K562 (cell line): ENCODE measurements at regions not wholly inside any gene's neighbourhood (a gene's known extent, or its start where the extent isn't known, plus 50 kb on each side); places are given as distances from the start of the nearest gene placed in this dataset.

Experiments used
- ATAC-seq: fragments of 200-7000 bp; cut with Tn5 transposase; 3 replicates; pipeline ENCODE4 v1.9.1; 2020; ENCODE audit warnings: moderate library complexity
- BruUV-seq: library from RNA; stranded (reverse); fragments of 400-500 nt; replicated peaks from 2 replicates; lab custom pipeline; 2021; lab: Mats Ljungman, UMichigan
- CTCF ChIA-PET: fragments of 300-600 bp; formaldehyde crosslinking; extraction: SDS; loops from one replicate; lab custom pipeline; 2021; ENCODE audit warnings: low intra/inter-chr PET ratio; lab: Yijun Ruan, JAX
- POLR2A ChIA-PET: fragments of 300-600, 350-650 bp; sonication (Branson Sonifier 250); formaldehyde crosslinking; extraction: SDS; loops from one replicate; lab custom pipeline; 2021; ENCODE audit warnings: antibody characterized with exemption, inconsistent platforms; lab: Yijun Ruan, JAX
- DNase-seq, 4 experiments: peaks; one replicate each; pipeline versions ENCODE4 v3.0.0 to v3.0.0-alpha.2; 2011 to 2018; ENCODE audit warnings: low spot score in 3 of 4, mixed read lengths in 3 of 4; ENCODE audit errors: extremely low read depth in 1 of 4
- FAIRE-seq: peaks from 2 replicates; lab custom pipeline; 2011; peaks lifted over from hg19 to GRCh38; lab: Jason Lieb, UNC
- H2AFZ ChIP-seq: 2 replicates; pipeline ENCODE4 v1.6.0; 2011; ENCODE audit warnings: low read depth, low read length, control low read depth, inconsistent platforms
- H3K27ac ChIP-seq: fragments of 200-600 bp; 3 replicates; pipeline ENCODE4 v1.8.0; 2011; ENCODE audit warnings: low read depth, mild to moderate bottlenecking, control low read depth, inconsistent platforms, low read length, moderate library complexity, mixed read lengths; ENCODE audit errors: extremely low read depth
- H3K27me3 ChIP-seq, 2 experiments: fragments of 300-600 bp in 1 of 2; 2 replicates in 1 of 2; 3 replicates in 1 of 2; pipeline versions ENCODE4 v1.6.0 to v1.8.0; 2011; ENCODE audit warnings: inconsistent platforms in 2 of 2, low read length in 2 of 2, mild to moderate bottlenecking in 1 of 2, mixed read lengths in 1 of 2, moderate library complexity in 1 of 2; ENCODE audit not compliant: control insufficient read depth in 2 of 2, insufficient read depth in 2 of 2
- H3K36me3 ChIP-seq: fragments of 300-600 bp; 3 replicates; pipeline ENCODE4 v1.8.0; 2011; ENCODE audit warnings: mild to moderate bottlenecking, low read length, inconsistent platforms; ENCODE audit not compliant: control insufficient read depth, insufficient read depth
- H3K4me1 ChIP-seq, 2 experiments: fragments of 200-600 bp in 1 of 2; replicated peaks in 1 of 2; 2 replicates in 1 of 2; 3 replicates in 1 of 2; pipeline versions ENCODE4 v1.5.1 to v1.8.0; 2011; ENCODE audit warnings: inconsistent platforms in 2 of 2, low read length in 2 of 2, mild to moderate bottlenecking in 1 of 2, mixed read lengths in 1 of 2, moderate library complexity in 1 of 2; ENCODE audit not compliant: control insufficient read depth in 2 of 2, insufficient read depth in 2 of 2
- H3K4me2 ChIP-seq: 2 replicates; pipeline ENCODE4 v1.6.1; 2011; ENCODE audit warnings: low read length, control low read depth, inconsistent platforms, mixed read lengths; ENCODE audit not compliant: insufficient read depth
- H3K4me3 ChIP-seq: fragments of 200-600 bp; sonication (generic), shearing (Covaris generic); 2 replicates; pipeline ENCODE4 v1.5.1; 2016; ENCODE audit warnings: control low read depth, inconsistent platforms
- H3K79me2 ChIP-seq: fragments of 200-600 bp; 3 replicates; pipeline ENCODE4 v1.8.0; 2011; ENCODE audit warnings: low read length, inconsistent platforms; ENCODE audit not compliant: control insufficient read depth, insufficient read depth
- H3K9ac ChIP-seq, 2 experiments: 2 replicates each; pipeline versions ENCODE4 v1.6.0 to v1.6.1; 2011; ENCODE audit warnings: low read depth in 2 of 2, low read length in 2 of 2, control low read depth in 1 of 2, inconsistent platforms in 1 of 2, mild to moderate bottlenecking in 1 of 2, mixed read lengths in 1 of 2; ENCODE audit not compliant: insufficient read depth in 1 of 2
- H3K9me1 ChIP-seq: one replicate; pipeline ENCODE4 v1.6.0; 2011; ENCODE audit warnings: inconsistent platforms, mild to moderate bottlenecking, low read length, moderate library complexity; ENCODE audit not compliant: control insufficient read depth, insufficient read depth
- H3K9me3 ChIP-seq: replicated peaks from 2 replicates; pipeline ENCODE4 v1.5.1; 2011; ENCODE audit warnings: low read depth, low read length, inconsistent platforms; ENCODE audit not compliant: control insufficient read depth, insufficient read depth
- H4K20me1 ChIP-seq: replicated peaks from 2 replicates; pipeline ENCODE4 v1.6.1; 2011; ENCODE audit warnings: low read length, inconsistent platforms, mixed read lengths; ENCODE audit not compliant: control insufficient read depth, insufficient read depth
- BMI1 ChIP-seq: fragments of 150-350 bp; IDR thresholded peaks from 2 replicates; pipeline ENCODE4 v1.6.1; 2014; ENCODE audit warnings: low read length
- DMBX1 ChIP-seq: fragments of 250-450 bp; sonication (Bioruptor Pico); IDR thresholded peaks from 2 replicates; pipeline ENCODE4 v1.8.0; 2022; ENCODE audit warnings: inconsistent platforms, mild to moderate bottlenecking, moderate library complexity, borderline replicate concordance
- NKRF ChIP-seq: fragments of 450-650 bp; IDR thresholded peaks from 2 replicates; pipeline ENCODE4 v1.6.1; 2016; ENCODE audit warnings: borderline replicate concordance
- RBM17 ChIP-seq: fragments of 200-400 bp; formaldehyde crosslinking; IDR thresholded peaks from 2 replicates; pipeline ENCODE4 v1.6.1; 2017; ENCODE audit warnings: low read depth, mild to moderate bottlenecking, low read length, borderline replicate concordance
- U2AF2 ChIP-seq: fragments of 200-400 bp; formaldehyde crosslinking; optimal IDR thresholded peaks from 2 replicates; pipeline ENCODE3; 2017; ENCODE audit warnings: low read depth, mild to moderate bottlenecking, low read length
- WGBS: fragments of 100-300 bp; shearing (Covaris generic); methylation state at CpG from one replicate; pipeline ENCODE4 v1.1.6; 2016; ENCODE audit warnings: low coverage, mixed read lengths; ENCODE audit not compliant: insufficient coverage; ENCODE audit errors: missing lambda C conversion rate; 5-methylcytosine and 5-hydroxymethylcytosine counted together
- in situ Hi-C: fragments of 300-500 bp; cut with MboI; formaldehyde crosslinking; loops from 4 replicates; pipeline ENCODE4 v1.15.0; 2018; ENCODE audit warnings: inconsistent platforms, mixed read lengths
- intact Hi-C: fragments of 100-400 bp; cut with micrococcal nuclease; formaldehyde crosslinking; loops from 2 replicates; pipeline ENCODE4 v1.14.2; 2022
- TF ChIP-seq, protein P1 (sequence below), 2 experiments: fragments of 450-650 bp in 1 of 2; sonication (generic) in 1 of 2; formaldehyde crosslinking in 1 of 2; IDR thresholded peaks; 2 replicates each; pipeline versions ENCODE4 v1.7.1 to v1.9.0; 2016 to 2022; ENCODE audit warnings: inconsistent platforms in 1 of 2, mild to moderate bottlenecking in 1 of 2, missing genetic modification reagents in 1 of 2
- TF ChIP-seq, protein P2 (sequence below): sonication (generic); formaldehyde crosslinking; IDR thresholded peaks from 2 replicates; pipeline ENCODE4 v1.8.1; 2023; ENCODE audit warnings: mild to moderate bottlenecking, missing genetic modification reagents

DNA sequence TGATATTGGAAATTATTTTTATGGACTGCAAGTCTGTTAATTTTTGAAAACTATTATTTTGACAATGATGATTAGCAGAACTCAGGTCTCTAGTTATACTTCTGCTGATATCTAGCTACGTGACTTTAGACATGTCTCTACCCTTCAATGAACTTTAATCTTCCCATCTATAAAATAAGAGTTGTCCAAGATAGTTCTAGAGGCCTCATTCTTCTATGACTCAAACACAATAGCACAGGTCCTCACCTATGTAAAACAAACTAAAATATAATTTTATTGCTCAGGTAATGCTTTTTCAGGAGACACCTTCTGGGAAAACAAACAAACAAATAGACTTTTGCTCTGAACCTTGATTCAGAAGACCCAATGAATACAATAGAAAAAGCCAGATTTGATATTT lies 544.4 kb upstream of the SETBP1 start:
- Histone ChIP-seq H3K79me2 (no peaks in the 10 kb centered on the region), H4K20me1 (no peaks in the 10 kb centered on the region), H3K9ac (no peak overlapping the region), H3K4me3 (no peak overlapping the region), H3K9me1 (no peaks in the 10 kb centered on the region), H3K27ac (no peak overlapping the region), H2AFZ (no peak overlapping the region), H3K36me3 (no peaks in the 10 kb centered on the region), H3K9me3 (no peaks in the 10 kb centered on the region), H3K4me1 (no peaks in the 10 kb centered on the region), H3K27me3 (no peaks in the 10 kb centered on the region), H3K4me2 (no peak overlapping the region)
- TF ChIP-seq BMI1, result no peak
- TF ChIP-seq, protein P1, sequence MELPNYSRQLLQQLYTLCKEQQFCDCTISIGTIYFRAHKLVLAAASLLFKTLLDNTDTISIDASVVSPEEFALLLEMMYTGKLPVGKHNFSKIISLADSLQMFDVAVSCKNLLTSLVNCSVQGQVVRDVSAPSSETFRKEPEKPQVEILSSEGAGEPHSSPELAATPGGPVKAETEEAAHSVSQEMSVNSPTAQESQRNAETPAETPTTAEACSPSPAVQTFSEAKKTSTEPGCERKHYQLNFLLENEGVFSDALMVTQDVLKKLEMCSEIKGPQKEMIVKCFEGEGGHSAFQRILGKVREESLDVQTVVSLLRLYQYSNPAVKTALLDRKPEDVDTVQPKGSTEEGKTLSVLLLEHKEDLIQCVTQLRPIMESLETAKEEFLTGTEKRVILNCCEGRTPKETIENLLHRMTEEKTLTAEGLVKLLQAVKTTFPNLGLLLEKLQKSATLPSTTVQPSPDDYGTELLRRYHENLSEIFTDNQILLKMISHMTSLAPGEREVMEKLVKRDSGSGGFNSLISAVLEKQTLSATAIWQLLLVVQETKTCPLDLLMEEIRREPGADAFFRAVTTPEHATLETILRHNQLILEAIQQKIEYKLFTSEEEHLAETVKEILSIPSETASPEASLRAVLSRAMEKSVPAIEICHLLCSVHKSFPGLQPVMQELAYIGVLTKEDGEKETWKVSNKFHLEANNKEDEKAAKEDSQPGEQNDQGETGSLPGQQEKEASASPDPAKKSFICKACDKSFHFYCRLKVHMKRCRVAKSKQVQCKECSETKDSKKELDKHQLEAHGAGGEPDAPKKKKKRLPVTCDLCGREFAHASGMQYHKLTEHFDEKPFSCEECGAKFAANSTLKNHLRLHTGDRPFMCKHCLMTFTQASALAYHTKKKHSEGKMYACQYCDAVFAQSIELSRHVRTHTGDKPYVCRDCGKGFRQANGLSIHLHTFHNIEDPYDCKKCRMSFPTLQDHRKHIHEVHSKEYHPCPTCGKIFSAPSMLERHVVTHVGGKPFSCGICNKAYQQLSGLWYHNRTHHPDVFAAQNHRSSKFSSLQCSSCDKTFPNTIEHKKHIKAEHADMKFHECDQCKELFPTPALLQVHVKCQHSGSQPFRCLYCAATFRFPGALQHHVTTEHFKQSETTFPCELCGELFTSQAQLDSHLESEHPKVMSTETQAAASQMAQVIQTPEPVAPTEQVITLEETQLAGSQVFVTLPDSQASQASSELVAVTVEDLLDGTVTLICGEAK (IDR thresholded peaks at IDR 0.05), result no peak
- TF ChIP-seq, protein P1 (CRISPR knock-in tag; IDR thresholded peaks at IDR 0.05), result no peak
- TF ChIP-seq DMBX1 (CRISPR knock-in tag), result no peak
- no peak for TF ChIP-seq RBM17
- no peak for TF ChIP-seq U2AF2
- TF ChIP-seq NKRF, result no peak
- TF ChIP-seq, protein P2, sequence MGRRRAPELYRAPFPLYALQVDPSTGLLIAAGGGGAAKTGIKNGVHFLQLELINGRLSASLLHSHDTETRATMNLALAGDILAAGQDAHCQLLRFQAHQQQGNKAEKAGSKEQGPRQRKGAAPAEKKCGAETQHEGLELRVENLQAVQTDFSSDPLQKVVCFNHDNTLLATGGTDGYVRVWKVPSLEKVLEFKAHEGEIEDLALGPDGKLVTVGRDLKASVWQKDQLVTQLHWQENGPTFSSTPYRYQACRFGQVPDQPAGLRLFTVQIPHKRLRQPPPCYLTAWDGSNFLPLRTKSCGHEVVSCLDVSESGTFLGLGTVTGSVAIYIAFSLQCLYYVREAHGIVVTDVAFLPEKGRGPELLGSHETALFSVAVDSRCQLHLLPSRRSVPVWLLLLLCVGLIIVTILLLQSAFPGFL (CRISPR knock-in tag), result no peak
- CTCF ChIA-PET, result no interaction called here
- in situ Hi-C loops (no loop called here), intact Hi-C loops (no loop called here)
- FAIRE-seq (no peak), DNase-seq (no peak), ATAC-seq (no peak)
- no TSS peak for BruUV-seq
- POLR2A ChIA-PET, result no interaction called here
- WGBS, result 0% methylated on average over 1 of the region's 1 CpG
